ENCODE measurements at regions not wholly inside any gene's neighbourhood (a gene's known extent, or its start where the extent isn't known, plus 50 kb on each side); places are given as distances from the start of the nearest gene placed in this dataset.

DNA sequence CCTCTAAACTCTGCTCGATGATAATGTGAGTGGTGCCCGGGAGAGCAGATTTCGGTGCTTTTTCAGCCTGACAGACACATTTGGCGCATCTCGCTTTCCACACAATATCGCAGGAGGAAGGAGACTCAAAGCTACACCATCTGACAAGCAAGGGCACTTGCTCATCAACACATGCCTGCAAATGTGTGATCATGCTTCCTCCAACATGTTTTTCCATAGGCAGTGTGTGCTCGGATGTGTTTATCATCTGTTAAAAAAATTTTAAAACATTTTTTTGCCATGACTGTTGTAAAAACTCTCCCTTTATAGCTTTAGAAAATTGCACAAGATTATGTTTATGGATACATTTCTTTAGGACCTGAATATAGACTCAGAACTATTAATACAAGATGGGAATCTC, 170.3 kb upstream of the PUDP start:
- TF ChIP-seq, protein P1, sequence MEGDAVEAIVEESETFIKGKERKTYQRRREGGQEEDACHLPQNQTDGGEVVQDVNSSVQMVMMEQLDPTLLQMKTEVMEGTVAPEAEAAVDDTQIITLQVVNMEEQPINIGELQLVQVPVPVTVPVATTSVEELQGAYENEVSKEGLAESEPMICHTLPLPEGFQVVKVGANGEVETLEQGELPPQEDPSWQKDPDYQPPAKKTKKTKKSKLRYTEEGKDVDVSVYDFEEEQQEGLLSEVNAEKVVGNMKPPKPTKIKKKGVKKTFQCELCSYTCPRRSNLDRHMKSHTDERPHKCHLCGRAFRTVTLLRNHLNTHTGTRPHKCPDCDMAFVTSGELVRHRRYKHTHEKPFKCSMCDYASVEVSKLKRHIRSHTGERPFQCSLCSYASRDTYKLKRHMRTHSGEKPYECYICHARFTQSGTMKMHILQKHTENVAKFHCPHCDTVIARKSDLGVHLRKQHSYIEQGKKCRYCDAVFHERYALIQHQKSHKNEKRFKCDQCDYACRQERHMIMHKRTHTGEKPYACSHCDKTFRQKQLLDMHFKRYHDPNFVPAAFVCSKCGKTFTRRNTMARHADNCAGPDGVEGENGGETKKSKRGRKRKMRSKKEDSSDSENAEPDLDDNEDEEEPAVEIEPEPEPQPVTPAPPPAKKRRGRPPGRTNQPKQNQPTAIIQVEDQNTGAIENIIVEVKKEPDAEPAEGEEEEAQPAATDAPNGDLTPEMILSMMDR (optimal IDR thresholded peaks at IDR 0.05 in 1 of 3, IDR thresholded peaks at IDR 0.05 in 1 of 3, conservative IDR thresholded peaks at IDR 0.05 in 1 of 3; ENCODE audit: extremely low read depth in 1 of 3, insufficient read depth in 2 of 3, low read length in 3 of 3) = no peak
- no peak for TF ChIP-seq EZH2 (IDR thresholded peaks at IDR 0.05; ENCODE audit: low read length)

Data from keratinocyte (primary cell).